ENCODE measurements at regions not wholly inside any gene's neighbourhood (a gene's known extent, or its start where the extent isn't known, plus 50 kb on each side); places are given as distances from the start of the nearest gene placed in this dataset.

- peak in 3 of 4 donors; percentile 18 to 56 (median 55) for DNase-seq (ENCODE audit: low read depth in 4 of 4, low spot score in 3 of 4)
Observed at GRCh38 chr2:81981585-81981984, 1677.0 kb upstream of the LRRTM1 start.

GRCh38 chr2:81979086-81979485, 1674.5 kb upstream of the LRRTM1 start:
- no peak for DNase-seq (ENCODE audit: low read depth in 4 of 4, low spot score in 3 of 4)

- DNase-seq (ENCODE audit: low read depth in 4 of 4, low spot score in 3 of 4), result no peak
Observed at GRCh38 chr2:81976998-81977397, 1672.4 kb upstream of the LRRTM1 start.

DNA sequence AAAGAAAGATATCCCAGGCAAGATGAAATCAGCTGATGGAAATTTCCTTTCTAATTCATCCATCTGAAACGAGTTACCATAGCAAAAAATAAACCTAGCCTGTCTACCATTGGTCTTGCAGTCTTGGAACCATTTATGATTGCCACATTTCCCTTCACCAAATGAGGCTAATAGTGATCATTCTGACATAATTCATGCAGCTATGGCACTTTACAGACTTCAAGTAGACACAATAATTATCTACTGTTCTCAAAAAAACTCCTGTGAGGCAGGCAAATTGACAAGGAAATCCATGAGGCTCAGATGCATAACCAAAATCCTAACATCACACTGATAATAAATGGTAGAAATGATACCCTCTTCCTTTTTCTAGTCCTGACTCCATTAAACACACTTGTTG, 1669.7 kb upstream of the LRRTM1 start:
- no peak for DNase-seq (ENCODE audit: low read depth in 4 of 4, low spot score in 3 of 4)

- DNase-seq (ENCODE audit: low read depth in 4 of 4, low spot score in 3 of 4), result no peak
Observed at GRCh38 chr2:81942876-81943275, 1638.3 kb upstream of the LRRTM1 start.

DNA sequence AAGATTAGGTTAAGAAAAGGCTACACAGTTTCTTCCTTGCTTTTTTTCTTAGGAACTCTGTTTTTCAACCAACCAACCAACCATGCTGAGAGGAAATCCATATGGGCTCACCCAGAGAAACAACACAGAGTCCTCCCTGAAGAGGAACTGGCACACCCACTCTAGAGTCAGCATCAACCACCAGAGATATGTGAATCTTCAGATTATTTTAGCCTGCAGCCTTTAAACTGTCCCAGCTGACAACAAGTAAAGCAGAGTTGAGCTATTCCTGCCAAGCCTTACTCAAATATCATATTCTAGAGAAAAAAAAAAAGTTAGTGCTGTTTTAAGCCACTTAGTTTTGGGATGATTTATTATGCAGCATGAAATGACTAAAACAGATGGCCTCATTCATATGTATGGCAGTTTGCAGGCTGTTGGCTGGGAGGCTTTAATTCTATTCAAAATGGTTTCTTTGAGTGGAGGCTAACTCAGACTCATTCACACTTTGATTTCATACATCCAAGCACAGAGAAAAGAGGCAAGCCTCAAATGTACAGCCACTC, 1637.7 kb upstream of the LRRTM1 start:
- DNase-seq (ENCODE audit: low read depth in 4 of 4, low spot score in 3 of 4), result no peak

DNA sequence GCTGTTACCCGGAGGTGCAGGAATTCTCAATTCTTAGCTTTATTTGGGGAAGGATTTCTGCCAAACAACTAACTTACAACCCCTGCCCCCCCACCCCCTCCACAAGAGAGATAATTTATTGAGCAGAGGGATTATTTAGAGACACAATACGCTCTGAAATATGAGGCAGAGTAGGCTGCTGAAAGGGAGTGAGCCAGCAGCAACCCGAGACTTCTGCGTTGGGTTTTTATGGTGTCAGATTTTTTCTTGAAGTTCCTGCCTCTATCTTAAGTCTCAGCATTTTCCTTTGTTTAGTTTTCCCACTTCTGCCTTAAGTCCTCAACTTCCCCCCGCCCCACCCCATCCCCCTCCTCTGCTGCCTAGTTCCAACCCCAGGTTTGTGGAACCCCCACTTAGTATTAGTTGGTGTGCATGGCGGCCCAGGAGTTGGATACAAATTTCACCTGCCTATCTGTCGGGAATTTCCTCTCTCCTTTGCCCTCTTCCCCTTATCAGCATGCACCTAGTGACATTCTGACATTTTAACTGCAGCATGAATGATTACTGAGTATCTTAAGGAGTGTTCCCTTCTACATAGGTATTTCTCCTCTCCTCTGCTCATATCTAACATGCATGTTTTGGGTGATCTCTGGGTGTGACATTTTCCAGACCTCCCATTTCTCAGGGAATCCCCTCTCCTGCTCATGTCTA, 1635.9 kb upstream of the LRRTM1 start:
- DNase-seq (ENCODE audit: low read depth in 4 of 4, low spot score in 3 of 4), result peak in 1 of 4 donors; percentile 4

GRCh38 chr2:81937944-81938343, 1633.4 kb upstream of the LRRTM1 start:
- no peak for DNase-seq (ENCODE audit: low read depth in 4 of 4, low spot score in 3 of 4)

DNA sequence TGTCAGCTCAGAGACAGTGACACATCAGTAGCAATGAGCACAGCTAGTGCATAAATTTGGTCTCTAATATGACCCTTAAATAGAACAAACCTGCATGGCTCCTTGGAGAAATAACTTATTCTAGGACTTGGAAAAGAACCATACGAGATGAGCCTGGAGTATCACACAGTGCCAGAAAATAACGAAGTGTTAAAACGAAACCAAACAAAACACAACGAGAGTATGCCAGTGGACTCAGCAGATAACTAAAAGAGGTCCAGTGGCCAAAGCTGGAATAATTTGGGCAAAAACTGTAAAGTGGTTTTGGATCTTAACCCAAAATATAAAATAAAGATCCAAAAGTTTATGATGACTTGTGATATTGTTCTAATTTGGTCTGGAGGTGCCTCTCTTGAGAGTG, 1599.0 kb upstream of the LRRTM1 start:
- DNase-seq (ENCODE audit: low read depth in 4 of 4, low spot score in 3 of 4), result no peak

GRCh38 chr2:81901017-81901416, 1596.5 kb upstream of the LRRTM1 start:
- no peak for DNase-seq (ENCODE audit: low read depth in 4 of 4, low spot score in 3 of 4)

GRCh38 chr2:81895620-81896250, 1591.2 kb upstream of the LRRTM1 start:
- DNase-seq (ENCODE audit: low read depth in 4 of 4, low spot score in 3 of 4), result peak in 2 of 4 donors; percentile 22 to 35

DNA sequence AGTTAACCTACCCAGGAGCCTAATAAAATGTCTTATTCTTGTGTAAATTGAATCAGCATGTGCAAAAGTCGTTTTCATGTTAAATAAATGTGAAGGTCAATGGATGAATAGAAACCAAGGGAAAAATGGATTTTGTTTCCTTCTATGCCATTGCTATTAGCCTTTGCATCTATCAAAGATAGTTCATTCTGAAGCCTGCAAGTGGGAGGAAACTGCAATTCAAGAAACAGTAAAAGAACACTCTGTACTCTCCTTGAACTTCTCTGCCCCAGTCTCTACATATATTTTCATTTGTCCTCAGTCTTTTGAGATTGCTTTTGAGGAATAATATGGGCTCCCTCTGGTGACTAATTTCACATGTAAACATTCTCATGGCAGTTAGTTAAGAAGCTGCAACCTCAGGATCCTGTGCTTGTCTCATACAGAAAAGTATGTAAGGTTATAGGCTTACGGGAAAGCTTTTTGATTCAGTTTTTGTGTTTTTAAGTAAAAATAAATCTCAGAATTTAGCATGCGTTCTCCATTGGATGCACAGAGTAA, 1590.0 kb upstream of the LRRTM1 start:
- peak in 2 of 4 donors; percentile 17 to 18 for DNase-seq (ENCODE audit: low read depth in 4 of 4, low spot score in 3 of 4)

DNA sequence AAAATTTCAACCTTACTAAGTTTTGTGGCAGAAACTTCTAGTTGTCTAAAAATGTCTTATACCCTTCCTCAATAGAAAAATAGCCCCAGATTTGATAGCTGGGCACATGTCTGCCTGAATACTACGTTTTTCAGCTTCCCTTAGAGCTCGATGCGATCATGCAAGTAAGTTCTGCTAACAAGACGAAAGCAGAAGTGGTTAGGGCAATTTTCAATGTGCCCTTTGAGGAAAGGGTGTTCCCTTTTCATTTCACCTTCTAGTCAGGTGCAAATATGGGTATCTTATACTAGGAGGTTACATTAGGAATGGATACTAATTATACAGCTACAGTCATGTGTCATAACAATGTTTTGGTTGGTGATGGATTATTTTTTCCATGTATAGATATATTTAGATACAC, 1572.1 kb upstream of the LRRTM1 start:
- DNase-seq (ENCODE audit: low read depth in 4 of 4, low spot score in 3 of 4), result no peak

- DNase-seq (ENCODE audit: low read depth in 4 of 4, low spot score in 3 of 4), result no peak
Observed at GRCh38 chr2:81872006-81872405, 1567.5 kb upstream of the LRRTM1 start.

DNA sequence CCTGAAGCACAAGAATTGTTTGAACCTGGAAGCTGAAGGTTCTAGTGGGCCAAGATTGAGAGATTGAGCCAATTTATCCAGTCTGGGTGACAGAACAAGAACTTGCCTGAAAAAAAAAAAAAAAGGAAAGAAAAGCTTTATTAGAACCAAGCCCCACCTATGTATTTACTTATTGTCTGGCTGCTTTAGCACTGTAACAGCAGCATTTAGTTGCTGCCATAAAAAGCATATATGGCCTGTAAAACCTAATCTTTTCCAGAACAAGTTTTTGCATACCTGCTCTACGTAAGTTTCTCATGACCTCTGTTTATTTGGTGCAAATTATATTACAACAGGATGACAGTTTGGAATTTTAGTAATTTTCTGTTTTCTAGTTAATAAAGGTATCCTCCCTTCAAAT, 1565.6 kb upstream of the LRRTM1 start:
- no peak for DNase-seq (ENCODE audit: low read depth in 4 of 4, low spot score in 3 of 4)

- DNase-seq (ENCODE audit: low read depth in 4 of 4, low spot score in 3 of 4), result no peak
Observed at GRCh38 chr2:81858998-81859397, 1554.4 kb upstream of the LRRTM1 start.

DNA sequence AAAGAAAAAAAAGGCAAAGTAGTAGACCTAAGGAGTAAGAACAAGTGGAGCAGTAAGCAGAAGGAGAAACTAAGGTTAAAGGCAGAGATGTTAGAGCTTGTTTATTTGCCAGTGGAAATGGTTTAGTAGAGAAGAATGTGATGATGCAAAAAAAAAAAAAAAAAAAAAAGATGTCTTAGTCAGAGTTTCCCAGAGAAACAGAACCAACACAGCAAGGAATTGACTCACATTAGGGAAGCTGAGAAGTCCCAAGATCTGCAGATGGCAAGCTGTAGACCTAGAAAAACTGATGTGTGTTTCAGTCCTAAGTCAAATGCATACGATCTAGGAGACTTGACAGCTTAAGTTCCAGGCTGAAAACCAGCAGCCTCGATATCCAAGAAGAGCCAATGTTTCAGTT, 1548.8 kb upstream of the LRRTM1 start:
- DNase-seq (ENCODE audit: low read depth in 4 of 4, low spot score in 3 of 4), result no peak

GRCh38 chr2:81852651-81853050, 1548.1 kb upstream of the LRRTM1 start:
- DNase-seq (ENCODE audit: low read depth in 4 of 4, low spot score in 3 of 4), result no peak

DNA sequence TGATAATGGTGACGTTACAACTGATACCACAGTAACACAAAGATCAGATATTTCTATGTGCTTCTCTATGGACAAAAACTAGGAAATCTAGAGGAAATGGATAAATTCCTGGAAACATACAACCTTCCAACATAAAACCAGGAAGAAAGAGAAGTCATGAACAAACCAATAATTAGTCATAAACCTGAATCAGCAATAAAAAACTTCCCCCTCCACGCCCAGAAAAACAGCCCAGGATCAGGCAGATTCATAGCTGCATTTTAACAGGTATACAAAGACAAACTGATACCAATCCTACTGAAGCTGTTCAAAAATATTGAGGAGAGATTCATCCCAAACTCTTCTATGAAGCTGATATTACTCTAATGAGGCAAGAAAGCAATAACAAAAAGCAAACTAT, 1535.2 kb upstream of the LRRTM1 start:
- no peak for DNase-seq (ENCODE audit: low read depth in 4 of 4, low spot score in 3 of 4)

DNA sequence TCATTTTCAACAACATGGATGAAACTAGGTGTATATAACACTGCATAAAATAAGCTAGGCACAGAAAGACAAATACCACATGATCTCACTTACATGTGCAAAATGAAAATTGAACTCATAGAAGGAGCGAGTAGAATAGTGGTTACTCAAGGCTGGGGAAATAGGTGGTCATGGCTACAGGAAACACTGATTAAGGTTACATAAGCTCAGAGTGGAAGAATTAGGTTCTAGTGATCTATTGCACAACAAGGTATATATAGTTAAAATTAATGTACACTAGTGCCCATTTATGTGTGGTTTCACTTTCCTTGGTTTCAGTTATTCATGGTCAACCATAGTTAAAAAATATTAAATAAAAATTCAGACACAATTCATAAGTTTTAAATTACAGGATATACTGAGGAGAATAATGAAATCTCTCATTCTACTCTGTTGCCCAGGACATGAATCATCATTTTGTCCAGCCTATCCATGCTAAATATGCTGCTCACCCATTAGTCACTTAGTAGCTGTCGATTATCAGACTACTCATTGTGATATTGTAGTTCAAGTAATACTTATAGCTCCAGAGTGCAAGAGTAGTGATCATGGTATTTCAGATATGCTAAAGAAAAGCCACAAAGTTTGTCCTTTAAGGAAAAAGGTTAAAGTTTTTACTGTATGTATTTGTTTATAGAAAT, 1530.9 kb upstream of the LRRTM1 start:
- DNase-seq (ENCODE audit: low read depth in 4 of 4, low spot score in 3 of 4), result no peak

- no peak for DNase-seq (ENCODE audit: low read depth in 4 of 4, low spot score in 3 of 4)
Observed at GRCh38 chr2:81786811-81787210, 1482.3 kb upstream of the LRRTM1 start.

Measured in right renal pelvis (tissue), 4 donors.